Uterus (tissue), 2 donors: ENCODE measurements at regions not wholly inside any gene's neighbourhood (a gene's known extent, or its start where the extent isn't known, plus 50 kb on each side); places are given as distances from the start of the nearest gene placed in this dataset.

ENCODE experiments used
- POLR2A ChIP-seq, 2 donors: fragments of 450-650 bp; IDR thresholded peaks; one replicate each; pipeline ENCODE4 v1.6.1; 2016; ENCODE audit warnings: antibody characterized with exemption in 2 of 2, mild to moderate bottlenecking in 1 of 2, moderate library complexity in 1 of 2
- TF ChIP-seq, protein P1 (sequence below), 4 experiments: fragments of 200-600 bp in 2 of 4; fragments of 450-650 bp in 2 of 4; sonication (generic) in 2 of 4; IDR thresholded peaks; one replicate each; pipeline ENCODE4 v1.5.1; 2016 to 2019; ENCODE audit warnings: antibody characterized with exemption in 4 of 4, mild to moderate bottlenecking in 2 of 4, moderate library complexity in 1 of 4

DNA sequence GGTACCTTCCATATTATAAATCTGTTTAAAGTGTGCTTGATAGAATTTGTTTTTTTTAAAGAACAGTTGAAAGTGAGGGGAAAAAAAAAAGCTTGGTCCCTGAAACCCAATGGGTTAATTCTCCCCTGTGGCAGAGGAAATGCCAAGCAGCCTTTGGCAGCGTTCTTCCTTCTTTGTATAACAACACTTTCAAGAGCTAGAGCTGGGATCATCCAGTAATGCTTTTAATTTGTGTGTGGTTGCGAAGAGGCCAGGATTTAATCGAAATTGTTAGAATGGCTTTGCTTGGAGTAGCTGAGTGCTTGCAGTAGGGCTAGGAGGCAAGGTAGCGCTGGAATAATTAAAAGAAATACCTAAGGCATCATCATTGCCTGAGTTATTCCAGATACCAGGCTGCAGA is 692.0 kb downstream of the DHX35 start:
- TF ChIP-seq, protein P1, sequence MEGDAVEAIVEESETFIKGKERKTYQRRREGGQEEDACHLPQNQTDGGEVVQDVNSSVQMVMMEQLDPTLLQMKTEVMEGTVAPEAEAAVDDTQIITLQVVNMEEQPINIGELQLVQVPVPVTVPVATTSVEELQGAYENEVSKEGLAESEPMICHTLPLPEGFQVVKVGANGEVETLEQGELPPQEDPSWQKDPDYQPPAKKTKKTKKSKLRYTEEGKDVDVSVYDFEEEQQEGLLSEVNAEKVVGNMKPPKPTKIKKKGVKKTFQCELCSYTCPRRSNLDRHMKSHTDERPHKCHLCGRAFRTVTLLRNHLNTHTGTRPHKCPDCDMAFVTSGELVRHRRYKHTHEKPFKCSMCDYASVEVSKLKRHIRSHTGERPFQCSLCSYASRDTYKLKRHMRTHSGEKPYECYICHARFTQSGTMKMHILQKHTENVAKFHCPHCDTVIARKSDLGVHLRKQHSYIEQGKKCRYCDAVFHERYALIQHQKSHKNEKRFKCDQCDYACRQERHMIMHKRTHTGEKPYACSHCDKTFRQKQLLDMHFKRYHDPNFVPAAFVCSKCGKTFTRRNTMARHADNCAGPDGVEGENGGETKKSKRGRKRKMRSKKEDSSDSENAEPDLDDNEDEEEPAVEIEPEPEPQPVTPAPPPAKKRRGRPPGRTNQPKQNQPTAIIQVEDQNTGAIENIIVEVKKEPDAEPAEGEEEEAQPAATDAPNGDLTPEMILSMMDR (IDR thresholded peaks at IDR 0.05): no peak
- TF ChIP-seq POLR2A (IDR thresholded peaks at IDR 0.05): no peak
